Nephron progenitor cell (in vitro differentiated cells): ENCODE measurements at regions not wholly inside any gene's neighbourhood (a gene's known extent, or its start where the extent isn't known, plus 50 kb on each side); places are given as distances from the start of the nearest gene placed in this dataset.

Experiments
- DNase-seq: peaks from one replicate; pipeline ENCODE4 v3.0.0; 2021
- H3K27ac Mint-ChIP-seq: 2 replicates; pipeline ENCODE4 v1.8.0; 2021; ENCODE audit warnings: mild to moderate bottlenecking, moderate library complexity, mixed read lengths
- H3K27me3 Mint-ChIP-seq: 2 replicates; pipeline ENCODE4 v1.8.0; 2021; ENCODE audit warnings: mild to moderate bottlenecking, low read depth, mixed read lengths; ENCODE audit not compliant: poor library complexity
- H3K36me3 Mint-ChIP-seq: 2 replicates; pipeline ENCODE4 v1.8.0; 2021; ENCODE audit warnings: low read depth, mixed read lengths
- H3K4me1 Mint-ChIP-seq: 2 replicates; pipeline ENCODE4 v1.8.0; 2021; ENCODE audit warnings: mixed read lengths
- H3K4me3 Mint-ChIP-seq: 2 replicates; pipeline ENCODE4 v1.8.0; 2021; ENCODE audit warnings: mild to moderate bottlenecking, moderate library complexity, mixed read lengths
- H3K9me3 Mint-ChIP-seq: 2 replicates; pipeline ENCODE4 v1.8.0; 2021; ENCODE audit warnings: mild to moderate bottlenecking, moderate library complexity, mixed read lengths
- TF ChIP-seq, protein P1 (sequence below): fragments of 200-600 bp; sonication (generic); IDR thresholded peaks from 2 replicates; pipeline ENCODE4 v1.5.0; 2021; ENCODE audit warnings: antibody characterized with exemption

DNA sequence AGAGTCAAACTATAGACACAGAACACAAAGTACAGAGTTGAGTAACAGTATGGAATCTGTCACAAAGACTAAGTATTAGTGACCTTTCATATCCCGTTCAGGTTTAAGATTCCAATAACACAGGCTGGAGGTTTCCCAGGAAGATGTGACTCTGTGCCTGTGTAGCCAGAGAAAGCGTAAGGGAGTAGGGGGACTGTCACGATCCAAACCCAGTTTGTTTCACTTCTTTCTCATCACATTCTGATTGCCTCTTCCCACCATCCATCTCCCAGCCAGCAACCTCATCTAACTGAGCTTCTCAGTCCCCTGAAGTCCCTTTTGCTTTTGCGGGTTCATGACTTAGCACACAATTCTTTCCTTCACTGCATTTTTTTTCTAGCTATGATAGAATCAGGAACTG, 76.4 kb upstream of the NPVF start:
- TF ChIP-seq, protein P1, sequence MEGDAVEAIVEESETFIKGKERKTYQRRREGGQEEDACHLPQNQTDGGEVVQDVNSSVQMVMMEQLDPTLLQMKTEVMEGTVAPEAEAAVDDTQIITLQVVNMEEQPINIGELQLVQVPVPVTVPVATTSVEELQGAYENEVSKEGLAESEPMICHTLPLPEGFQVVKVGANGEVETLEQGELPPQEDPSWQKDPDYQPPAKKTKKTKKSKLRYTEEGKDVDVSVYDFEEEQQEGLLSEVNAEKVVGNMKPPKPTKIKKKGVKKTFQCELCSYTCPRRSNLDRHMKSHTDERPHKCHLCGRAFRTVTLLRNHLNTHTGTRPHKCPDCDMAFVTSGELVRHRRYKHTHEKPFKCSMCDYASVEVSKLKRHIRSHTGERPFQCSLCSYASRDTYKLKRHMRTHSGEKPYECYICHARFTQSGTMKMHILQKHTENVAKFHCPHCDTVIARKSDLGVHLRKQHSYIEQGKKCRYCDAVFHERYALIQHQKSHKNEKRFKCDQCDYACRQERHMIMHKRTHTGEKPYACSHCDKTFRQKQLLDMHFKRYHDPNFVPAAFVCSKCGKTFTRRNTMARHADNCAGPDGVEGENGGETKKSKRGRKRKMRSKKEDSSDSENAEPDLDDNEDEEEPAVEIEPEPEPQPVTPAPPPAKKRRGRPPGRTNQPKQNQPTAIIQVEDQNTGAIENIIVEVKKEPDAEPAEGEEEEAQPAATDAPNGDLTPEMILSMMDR, result no peak
- Mint-ChIP-seq H3K9me3 (no peaks in the 10 kb centered on the region), H3K36me3 (no peaks in the 10 kb centered on the region), H3K4me1 (peaks cover 11% of the 10 kb centered on the region), H3K27ac (no peak overlapping the region), H3K27me3 (no peaks in the 10 kb centered on the region), H3K4me3 (no peak overlapping the region)
- DNase-seq, result no peak

DNA sequence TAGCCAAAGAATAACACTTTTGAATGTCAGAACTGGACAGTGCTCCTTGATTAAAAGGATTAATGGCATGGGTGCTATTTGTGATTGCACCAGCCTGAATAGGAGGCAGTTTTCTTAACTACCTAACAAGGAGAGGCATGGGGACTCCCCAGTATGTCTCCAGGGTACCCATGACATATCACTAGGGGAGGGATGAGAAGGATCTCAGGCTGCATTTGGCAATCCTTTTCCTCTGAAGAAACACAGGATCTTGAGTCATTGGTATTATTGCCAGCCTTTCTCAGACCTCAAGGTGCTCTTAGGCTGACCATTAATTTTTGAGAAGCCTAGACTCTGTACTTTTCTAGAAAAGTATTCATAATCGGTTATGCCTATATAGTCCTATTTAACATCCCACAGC, 77.5 kb upstream of the NPVF start:
- no peak for DNase-seq
- no peak overlapping the region for H3K27ac Mint-ChIP-seq
- H3K36me3 Mint-ChIP-seq, result no peaks in the 10 kb centered on the region
- TF ChIP-seq, protein P1, result no peak
- H3K27me3 Mint-ChIP-seq, result no peaks in the 10 kb centered on the region
- H3K9me3 Mint-ChIP-seq, result no peaks in the 10 kb centered on the region
- no peak overlapping the region for H3K4me3 Mint-ChIP-seq
- H3K4me1 Mint-ChIP-seq, result peaks cover 11% of the 10 kb centered on the region

DNA sequence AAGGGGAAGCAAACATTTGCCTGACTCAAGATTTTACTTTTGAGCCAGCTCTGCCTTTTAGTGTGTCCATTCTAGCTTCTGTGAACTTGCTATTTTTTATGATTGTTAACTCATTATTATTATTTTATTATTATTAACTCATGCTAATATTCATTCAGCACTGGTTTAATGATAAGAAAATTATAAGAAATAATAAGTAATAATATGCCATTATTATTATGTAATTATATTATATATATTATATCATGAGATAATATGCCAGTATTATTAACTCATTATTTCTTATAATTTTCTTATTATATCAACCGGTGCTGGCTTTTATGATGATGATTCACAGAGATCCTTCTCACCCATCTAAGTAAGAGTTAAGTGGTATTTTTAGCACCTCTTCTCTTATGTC, 79.3 kb upstream of the NPVF start:
- Mint-ChIP-seq H3K36me3 (no peaks in the 10 kb centered on the region), H3K27me3 (no peaks in the 10 kb centered on the region), H3K4me3 (no peak overlapping the region), H3K27ac (no peak overlapping the region), H3K9me3 (no peaks in the 10 kb centered on the region), H3K4me1 (peaks cover 11% of the 10 kb centered on the region)
- DNase-seq, result no peak
- TF ChIP-seq, protein P1, result no peak

DNA sequence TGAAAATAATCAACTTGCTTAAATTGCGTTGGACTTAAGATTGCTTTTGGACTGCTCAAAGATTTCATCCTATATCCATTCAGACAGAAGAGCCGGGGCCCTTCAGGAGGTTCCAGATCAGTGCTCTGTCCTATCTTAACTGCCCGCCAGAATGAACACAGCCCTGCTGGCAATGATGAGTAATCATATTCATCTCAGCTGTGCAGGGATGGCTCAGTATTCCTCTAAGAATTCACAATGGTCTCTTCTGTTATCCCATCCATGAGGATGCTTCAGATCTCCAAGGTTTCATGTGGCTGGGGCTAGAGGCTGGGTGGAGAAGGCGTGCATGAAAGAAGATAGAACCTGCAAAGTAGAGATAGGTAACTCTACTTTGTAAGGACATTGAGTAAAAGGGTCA, 80.0 kb upstream of the NPVF start:
- TF ChIP-seq, protein P1, result no peak
- no peak for DNase-seq
- no peak overlapping the region for H3K4me3 Mint-ChIP-seq

DNA sequence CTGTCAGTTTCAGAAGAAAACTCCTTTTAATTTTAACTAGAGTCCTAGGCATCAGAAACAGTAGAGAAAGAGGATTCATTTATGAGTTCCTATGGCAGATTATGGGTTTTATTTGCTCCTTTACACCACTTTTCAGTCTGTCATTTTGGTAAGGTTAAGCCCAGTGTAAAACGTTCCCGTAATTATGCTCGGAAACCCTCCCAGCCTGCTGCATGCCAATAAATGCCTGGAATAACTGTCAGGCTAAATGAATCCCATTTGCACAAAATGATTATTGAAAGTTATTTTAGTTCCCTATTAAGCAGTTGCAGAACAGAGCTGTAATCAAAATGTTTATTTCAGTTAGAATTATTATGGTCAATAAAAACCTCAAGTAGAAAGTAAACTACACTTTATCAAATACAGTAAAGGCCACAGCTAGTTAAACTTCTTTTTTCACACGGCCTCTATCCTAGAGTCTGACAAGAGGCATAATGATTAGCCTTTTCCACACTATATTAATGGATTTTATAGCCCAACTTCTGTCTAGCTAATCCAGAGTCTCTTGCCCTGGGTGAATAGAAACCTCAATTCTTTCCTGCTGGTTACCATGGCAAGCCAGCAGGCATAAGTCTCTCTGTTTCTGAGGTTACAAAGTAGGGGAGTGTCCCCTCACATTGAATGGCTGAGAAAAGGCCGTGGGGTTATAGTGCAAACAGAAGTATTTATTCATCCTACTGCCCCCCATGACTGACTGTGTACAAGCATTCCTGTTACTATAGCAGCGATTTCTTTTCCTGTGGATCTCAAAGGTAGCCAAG, 80.8 kb upstream of the NPVF start:
- TF ChIP-seq, protein P1, result no peak
- no peak for DNase-seq
- Mint-ChIP-seq H3K9me3 (no peaks in the 10 kb centered on the region), H3K36me3 (no peaks in the 10 kb centered on the region), H3K4me1 (peaks cover 7% of the 10 kb centered on the region), H3K27ac (no peak overlapping the region), H3K4me3 (no peak overlapping the region), H3K27me3 (no peaks in the 10 kb centered on the region)

More for the DNA sequence above, 80.0 kb upstream of the NPVF start:
- peaks cover 12% of the 10 kb centered on the region for H3K4me1 Mint-ChIP-seq
- no peaks in the 10 kb centered on the region for H3K9me3 Mint-ChIP-seq
- H3K27ac Mint-ChIP-seq, result no peak overlapping the region
- H3K27me3 Mint-ChIP-seq, result no peaks in the 10 kb centered on the region
- H3K36me3 Mint-ChIP-seq, result no peaks in the 10 kb centered on the region

DNA sequence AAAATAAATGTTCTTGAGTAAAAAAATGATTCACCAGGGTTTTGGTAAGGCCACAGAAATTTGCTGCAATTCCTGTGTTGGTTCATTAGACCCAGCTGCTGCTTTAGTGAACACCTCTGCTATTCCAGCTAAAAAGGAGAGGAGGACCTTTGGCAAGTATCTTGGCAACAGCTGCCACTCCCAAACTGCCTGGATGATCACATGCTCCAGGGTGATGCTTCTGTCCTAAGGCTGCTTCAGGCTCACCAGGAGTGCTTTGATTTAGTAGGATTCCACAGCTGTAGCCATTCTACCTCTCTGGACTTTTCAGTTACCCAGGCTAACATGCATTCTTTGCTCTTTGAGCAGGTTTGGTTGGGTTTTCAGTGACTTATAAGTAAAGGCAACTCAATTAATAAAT, 82.6 kb upstream of the NPVF start:
- DNase-seq, result no peak
- TF ChIP-seq, protein P1, result no peak
- H3K9me3 Mint-ChIP-seq, result no peaks in the 10 kb centered on the region
- H3K4me3 Mint-ChIP-seq, result no peak overlapping the region
- H3K27me3 Mint-ChIP-seq, result no peaks in the 10 kb centered on the region
- no peak overlapping the region for H3K27ac Mint-ChIP-seq
- H3K4me1 Mint-ChIP-seq, result peaks cover 25% of the 10 kb centered on the region
- H3K36me3 Mint-ChIP-seq, result no peaks in the 10 kb centered on the region
